Fibroblast of mammary gland (primary cell): ENCODE measurements at regions not wholly inside any gene's neighbourhood (a gene's known extent, or its start where the extent isn't known, plus 50 kb on each side); places are given as distances from the start of the nearest gene placed in this dataset.
A peak's percentile ranks its signal among the peaks of the same experiment; 100 is the strongest.
"Not testable (repeated sequence)": the region's sequence is repeated elsewhere in the genome, so short reads cannot be mapped to it uniquely, and the experiment has no call there.

ENCODE experiments used
- DNase-seq: peaks from one replicate; pipeline ENCODE4 v3.0.0-alpha.2; 2010; ENCODE audit warnings: low read depth
- H3K4me3 ChIP-seq: 2 replicates; pipeline ENCODE4 v1.5.1; 2011; ENCODE audit warnings: low read depth, mild to moderate bottlenecking, low read length, moderate library complexity; ENCODE audit not compliant: control insufficient read depth
- CTCF ChIP-seq: conservative IDR thresholded peaks from 2 replicates; pipeline ENCODE4 v1.5.1; 2011; ENCODE audit warnings: low read depth, low read length, inconsistent platforms; ENCODE audit not compliant: control insufficient read depth, insufficient read depth

GRCh38 chr6:155543166-155543847 is 87.7 kb upstream of the NOX3 start:
- H3K4me3 ChIP-seq: no peak overlapping the region
- no peak for DNase-seq
- no peak for TF ChIP-seq CTCF

- H3K4me3 ChIP-seq: no peak overlapping the region
- no peak for DNase-seq
- TF ChIP-seq CTCF: no peak
These were observed 86.4 kb upstream of the NOX3 start for GRCh38 chr6:155542036-155542435.

- DNase-seq: no peak
- no peak for TF ChIP-seq CTCF
- H3K4me3 ChIP-seq: no peak overlapping the region
These were observed 83.2 kb upstream of the NOX3 start for GRCh38 chr6:155538708-155539390.

- DNase-seq: no peak
- TF ChIP-seq CTCF: no peak
- H3K4me3 ChIP-seq: no peak overlapping the region
These were observed 79.0 kb upstream of the NOX3 start for GRCh38 chr6:155534678-155535077.

- peak; percentile 74 for DNase-seq
- no peak overlapping the region for H3K4me3 ChIP-seq
These were observed 74.7 kb upstream of the NOX3 start for GRCh38 chr6:155530219-155530834.

GRCh38 chr6:155529814-155530213 is 74.2 kb upstream of the NOX3 start:
- H3K4me3 ChIP-seq: not testable (repeated sequence)
- DNase-seq: peak; percentile 15

More at GRCh38 chr6:155530219-155530834, 74.7 kb upstream of the NOX3 start:
- peak; percentile 88 for TF ChIP-seq CTCF

- TF ChIP-seq CTCF: no peak
- H3K4me3 ChIP-seq: no peak overlapping the region
- DNase-seq: peak; percentile 96
These were observed 73.4 kb upstream of the NOX3 start for GRCh38 chr6:155528982-155529453.
